ENCODE measurements at regions not wholly inside any gene's neighbourhood (a gene's known extent, or its start where the extent isn't known, plus 50 kb on each side); places are given as distances from the start of the nearest gene placed in this dataset.

DNA sequence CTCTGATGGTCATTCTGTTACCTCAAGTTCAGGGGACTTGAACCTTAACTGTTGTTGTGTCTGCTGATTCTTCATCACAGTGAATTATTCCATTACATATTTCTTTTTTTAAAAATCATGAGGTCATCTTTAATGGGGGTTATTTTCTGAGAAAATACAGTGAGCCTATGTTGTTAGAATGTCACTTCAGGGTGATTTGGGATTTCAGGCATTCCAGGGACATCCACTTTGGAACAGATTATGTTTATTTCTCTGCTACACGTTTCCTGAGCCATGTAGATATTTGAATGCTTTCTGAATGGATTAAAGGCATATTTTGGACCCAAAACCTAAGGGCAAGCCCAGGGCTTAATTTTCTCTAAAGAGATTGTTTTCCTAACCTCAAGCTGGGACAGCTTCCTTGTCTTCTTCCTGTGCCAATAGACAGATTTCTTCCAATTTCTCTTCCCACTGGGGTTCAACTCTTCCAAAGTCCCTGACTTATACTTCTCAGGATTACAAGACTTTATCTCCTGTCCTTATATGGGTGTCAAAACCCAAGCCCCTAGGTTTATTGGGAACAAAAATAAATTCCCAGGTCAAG, 271.7 kb downstream of the ARHGAP12 start:
- Histone ChIP-seq H3K79me2 (ENCODE audit: insufficient read depth, low read length) (no peaks in the 10 kb centered on the region), H3K9me3 (ENCODE audit: insufficient read depth, low read depth, low read length) (no peaks in the 10 kb centered on the region), H3K4me3 (ENCODE audit: insufficient read depth, low read depth, low read length) (no peak overlapping the region), H2AFZ (ENCODE audit: low read depth, low read length) (no peak overlapping the region), H3K27me3 (ENCODE audit: insufficient read depth, low read length) (no peaks in the 10 kb centered on the region), H4K20me1 (ENCODE audit: insufficient read depth, low read length) (no peaks in the 10 kb centered on the region), H3K9ac (ENCODE audit: low read length) (peak overlapping the region; percentile 26), H3K27ac (ENCODE audit: low read depth, low read length) (peak overlapping the region; percentile 58), H3K4me2 (ENCODE audit: low read length) (peak overlapping the region; percentile 17), H3K4me1 (ENCODE audit: insufficient read depth, low read length) (peaks cover 4% of the 10 kb centered on the region), H3K36me3 (ENCODE audit: insufficient read depth, low read length) (no peaks in the 10 kb centered on the region)
- Mint-ChIP-seq H3K36me3 (ENCODE audit: low read depth, unreplicated experiment) (no peaks in the 10 kb centered on the region), H3K4me3 (ENCODE audit: unreplicated experiment) (no peak overlapping the region), H3K9me3 (ENCODE audit: unreplicated experiment) (no peaks in the 10 kb centered on the region), H3K4me1 (ENCODE audit: low read depth, unreplicated experiment) (peaks cover 9% of the 10 kb centered on the region), H3K27ac (ENCODE audit: unreplicated experiment) (no peak overlapping the region), H3K27me3 (ENCODE audit: low read depth, unreplicated experiment) (no peaks in the 10 kb centered on the region)
- DNase-seq (ENCODE audit: low read depth): peak; percentile 25
- TF ChIP-seq EZH2 (IDR thresholded peaks at IDR 0.05; ENCODE audit: insufficient read depth, low read length): no peak
- TF ChIP-seq, protein P1, sequence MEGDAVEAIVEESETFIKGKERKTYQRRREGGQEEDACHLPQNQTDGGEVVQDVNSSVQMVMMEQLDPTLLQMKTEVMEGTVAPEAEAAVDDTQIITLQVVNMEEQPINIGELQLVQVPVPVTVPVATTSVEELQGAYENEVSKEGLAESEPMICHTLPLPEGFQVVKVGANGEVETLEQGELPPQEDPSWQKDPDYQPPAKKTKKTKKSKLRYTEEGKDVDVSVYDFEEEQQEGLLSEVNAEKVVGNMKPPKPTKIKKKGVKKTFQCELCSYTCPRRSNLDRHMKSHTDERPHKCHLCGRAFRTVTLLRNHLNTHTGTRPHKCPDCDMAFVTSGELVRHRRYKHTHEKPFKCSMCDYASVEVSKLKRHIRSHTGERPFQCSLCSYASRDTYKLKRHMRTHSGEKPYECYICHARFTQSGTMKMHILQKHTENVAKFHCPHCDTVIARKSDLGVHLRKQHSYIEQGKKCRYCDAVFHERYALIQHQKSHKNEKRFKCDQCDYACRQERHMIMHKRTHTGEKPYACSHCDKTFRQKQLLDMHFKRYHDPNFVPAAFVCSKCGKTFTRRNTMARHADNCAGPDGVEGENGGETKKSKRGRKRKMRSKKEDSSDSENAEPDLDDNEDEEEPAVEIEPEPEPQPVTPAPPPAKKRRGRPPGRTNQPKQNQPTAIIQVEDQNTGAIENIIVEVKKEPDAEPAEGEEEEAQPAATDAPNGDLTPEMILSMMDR (IDR thresholded peaks at IDR 0.05; ENCODE audit: insufficient read depth, low read depth, low read length): no peak
- peak; percentile 56 for FAIRE-seq

DNA sequence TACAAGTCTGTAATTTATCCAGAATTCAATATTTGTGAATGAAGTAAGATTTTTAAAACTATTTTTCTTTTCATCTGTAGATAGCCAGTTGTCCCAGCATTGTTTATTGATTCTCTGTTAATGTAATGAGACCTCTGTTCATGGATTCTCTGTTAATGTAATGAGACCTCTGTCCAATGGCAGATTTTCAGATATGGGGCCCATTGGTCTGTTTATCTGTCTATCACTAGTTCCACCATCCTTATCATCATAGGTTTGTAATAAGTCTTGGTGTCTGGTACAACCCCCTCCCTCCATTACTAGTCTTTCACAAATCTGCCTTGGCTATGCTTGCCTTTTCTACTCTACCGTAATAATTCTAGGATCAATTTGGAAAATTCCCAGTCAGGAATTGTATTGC, 276.6 kb downstream of the ARHGAP12 start:
- peaks cover 16% of the 10 kb centered on the region for H3K4me1 Mint-ChIP-seq (ENCODE audit: low read depth, unreplicated experiment)
- Histone ChIP-seq H4K20me1 (ENCODE audit: insufficient read depth, low read length) (no peaks in the 10 kb centered on the region), H3K4me2 (ENCODE audit: low read length) (no peak overlapping the region), H3K4me1 (ENCODE audit: insufficient read depth, low read length) (peaks cover 9% of the 10 kb centered on the region), H2AFZ (ENCODE audit: low read depth, low read length) (no peak overlapping the region), H3K79me2 (ENCODE audit: insufficient read depth, low read length) (no peaks in the 10 kb centered on the region), H3K36me3 (ENCODE audit: insufficient read depth, low read length) (no peaks in the 10 kb centered on the region), H3K9me3 (ENCODE audit: insufficient read depth, low read depth, low read length) (no peaks in the 10 kb centered on the region), H3K27me3 (ENCODE audit: insufficient read depth, low read length) (no peaks in the 10 kb centered on the region), H3K9ac (ENCODE audit: low read length) (no peak overlapping the region), H3K4me3 (ENCODE audit: insufficient read depth, low read depth, low read length) (no peak overlapping the region), H3K27ac (ENCODE audit: low read depth, low read length) (no peak overlapping the region)
- H3K27me3 Mint-ChIP-seq (ENCODE audit: low read depth, unreplicated experiment): no peaks in the 10 kb centered on the region
- TF ChIP-seq, protein P1 (IDR thresholded peaks at IDR 0.05; ENCODE audit: insufficient read depth, low read depth, low read length): no peak
- TF ChIP-seq EZH2 (IDR thresholded peaks at IDR 0.05; ENCODE audit: insufficient read depth, low read length): no peak
- peaks cover 3% of the 10 kb centered on the region for H3K9me3 Mint-ChIP-seq (ENCODE audit: unreplicated experiment)
- no peak overlapping the region for H3K27ac Mint-ChIP-seq (ENCODE audit: unreplicated experiment)
- FAIRE-seq (no peak), DNase-seq (ENCODE audit: low read depth) (no peak)
- no peaks in the 10 kb centered on the region for H3K36me3 Mint-ChIP-seq (ENCODE audit: low read depth, unreplicated experiment)
- H3K4me3 Mint-ChIP-seq (ENCODE audit: unreplicated experiment): no peak overlapping the region

DNA sequence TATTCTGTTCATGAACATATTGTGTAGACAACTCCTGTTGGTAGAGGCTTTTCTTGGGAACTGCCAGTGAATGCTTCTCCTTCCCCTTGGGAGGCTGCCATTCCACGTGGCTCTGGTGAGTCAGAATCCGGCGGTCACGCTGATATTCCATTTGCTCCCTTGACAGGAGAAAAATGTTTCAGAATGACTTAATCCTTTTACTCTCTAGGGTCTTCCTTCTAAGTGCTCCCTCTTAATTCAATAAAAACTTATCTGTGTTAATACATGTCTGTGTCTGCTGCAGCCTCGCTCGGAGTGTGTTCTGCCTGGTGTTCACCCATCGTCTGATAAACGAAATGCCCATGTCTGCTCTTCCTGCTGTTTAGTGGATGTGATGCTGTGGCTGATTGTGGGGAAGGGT, 278.6 kb downstream of the ARHGAP12 start:
- TF ChIP-seq EZH2 (IDR thresholded peaks at IDR 0.05; ENCODE audit: insufficient read depth, low read length): no peak
- TF ChIP-seq, protein P1 (IDR thresholded peaks at IDR 0.05; ENCODE audit: insufficient read depth, low read depth, low read length): no peak
- Histone ChIP-seq H3K4me2 (ENCODE audit: low read length) (peak overlapping the region; percentile 73), H3K36me3 (ENCODE audit: insufficient read depth, low read length) (no peaks in the 10 kb centered on the region), H3K9me3 (ENCODE audit: insufficient read depth, low read depth, low read length) (no peaks in the 10 kb centered on the region), H3K4me1 (ENCODE audit: insufficient read depth, low read length) (peaks cover 16% of the 10 kb centered on the region), H3K27me3 (ENCODE audit: insufficient read depth, low read length) (no peaks in the 10 kb centered on the region), H3K9ac (ENCODE audit: low read length) (peak overlapping the region; percentile 45), H4K20me1 (ENCODE audit: insufficient read depth, low read length) (no peaks in the 10 kb centered on the region), H2AFZ (ENCODE audit: low read depth, low read length) (peak overlapping the region; percentile 65), H3K27ac (ENCODE audit: low read depth, low read length) (peak overlapping the region; percentile 65), H3K79me2 (ENCODE audit: insufficient read depth, low read length) (no peaks in the 10 kb centered on the region), H3K4me3 (ENCODE audit: insufficient read depth, low read depth, low read length) (no peak overlapping the region)
- FAIRE-seq (peak; percentile 81), DNase-seq (ENCODE audit: low read depth) (peak; percentile 92)
- peaks cover 1% of the 10 kb centered on the region for H3K27me3 Mint-ChIP-seq (ENCODE audit: low read depth, unreplicated experiment)
- H3K4me3 Mint-ChIP-seq (ENCODE audit: unreplicated experiment): no peak overlapping the region
- H3K27ac Mint-ChIP-seq (ENCODE audit: unreplicated experiment): peak overlapping the region; percentile 53
- peaks cover 3% of the 10 kb centered on the region for H3K9me3 Mint-ChIP-seq (ENCODE audit: unreplicated experiment)
- H3K4me1 Mint-ChIP-seq (ENCODE audit: low read depth, unreplicated experiment): peaks cover 14% of the 10 kb centered on the region
- H3K36me3 Mint-ChIP-seq (ENCODE audit: low read depth, unreplicated experiment): no peaks in the 10 kb centered on the region

All from astrocyte (in vitro differentiated cells and primary cell).